Stimulated activated CD8-positive, alpha-beta memory T cell treated with anti-CD3 and anti-CD28 coated beads, Interleukin-12 subunit alpha, Interleukin-12 subunit beta, amount 100 ng/mL, for 24 hours (primary cell): ENCODE measurements at regions not wholly inside any gene's neighbourhood (a gene's known extent, or its start where the extent isn't known, plus 50 kb on each side); places are given as distances from the start of the nearest gene placed in this dataset.

Experiments used
- DNase-seq: peaks from one replicate; pipeline ENCODE4 v3.0.0-alpha.2; 2020; ENCODE audit errors: extremely low read depth

DNA sequence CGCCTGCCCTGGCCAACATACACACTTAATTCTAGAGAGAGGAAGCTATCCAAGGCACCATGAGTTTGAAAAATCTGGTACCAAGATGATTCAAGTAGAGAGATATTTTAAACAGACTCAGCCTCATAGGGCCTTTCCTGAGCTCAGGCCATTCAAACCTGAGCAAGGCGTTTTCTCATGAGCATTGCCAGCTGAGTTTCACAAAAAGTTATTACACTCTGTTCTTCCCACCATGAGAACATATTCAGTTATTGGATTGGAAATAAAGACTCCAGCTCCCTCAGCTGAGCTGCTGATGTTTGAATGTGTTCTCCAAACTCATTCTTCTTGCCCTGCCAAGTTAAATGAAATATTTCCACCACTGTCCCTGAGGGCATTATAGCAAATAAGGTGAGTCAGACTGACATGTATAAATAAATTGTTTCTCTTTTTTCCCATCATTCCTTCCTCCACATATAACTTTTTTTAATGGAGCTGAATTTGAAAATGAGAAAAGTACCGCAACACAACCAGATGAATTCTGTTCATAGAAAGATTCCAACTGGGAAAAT, 429.6 kb downstream of the RAB28 start:
- no peak for DNase-seq

- no peak for DNase-seq
Observed at GRCh38 chr4:13047591-13047990, 436.5 kb downstream of the RAB28 start.

DNA sequence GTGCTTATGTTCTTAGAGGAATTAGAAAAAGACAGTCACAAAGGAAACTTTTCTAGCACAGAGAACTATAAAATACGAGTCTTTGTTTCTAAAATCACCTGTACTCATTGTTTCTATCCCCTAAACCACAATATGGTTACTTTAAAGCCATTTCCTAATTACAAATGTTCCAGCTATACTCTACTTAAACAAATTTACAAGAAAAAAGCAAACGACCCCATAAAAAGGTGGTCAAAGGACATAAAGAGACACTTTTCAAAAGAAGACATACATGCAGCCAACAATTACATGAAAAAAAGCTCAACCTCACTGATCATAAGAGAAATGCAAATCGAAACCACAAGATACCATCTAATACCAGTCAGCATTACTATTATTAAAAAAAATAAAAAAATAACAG, 447.3 kb downstream of the RAB28 start:
- no peak for DNase-seq

DNA sequence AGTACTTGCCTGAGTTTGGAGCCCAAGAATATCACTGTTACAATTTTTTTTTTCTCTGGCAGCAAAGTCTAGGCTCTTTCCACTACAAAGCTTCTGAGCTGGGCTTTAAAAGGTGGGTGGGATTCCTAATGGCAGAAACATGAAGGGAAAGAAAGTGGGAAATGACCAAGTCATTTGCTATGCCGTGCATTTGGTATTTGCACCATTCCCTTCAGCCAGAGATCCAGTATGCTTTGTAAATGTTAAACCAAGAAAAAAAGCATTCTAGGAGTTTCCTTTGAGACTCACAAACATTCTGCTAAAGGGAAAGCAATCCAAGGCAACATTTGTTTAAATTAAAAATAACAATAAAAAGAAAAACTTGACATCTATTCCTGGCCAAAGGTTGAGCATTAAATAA, 451.2 kb downstream of the RAB28 start:
- no peak for DNase-seq

DNA sequence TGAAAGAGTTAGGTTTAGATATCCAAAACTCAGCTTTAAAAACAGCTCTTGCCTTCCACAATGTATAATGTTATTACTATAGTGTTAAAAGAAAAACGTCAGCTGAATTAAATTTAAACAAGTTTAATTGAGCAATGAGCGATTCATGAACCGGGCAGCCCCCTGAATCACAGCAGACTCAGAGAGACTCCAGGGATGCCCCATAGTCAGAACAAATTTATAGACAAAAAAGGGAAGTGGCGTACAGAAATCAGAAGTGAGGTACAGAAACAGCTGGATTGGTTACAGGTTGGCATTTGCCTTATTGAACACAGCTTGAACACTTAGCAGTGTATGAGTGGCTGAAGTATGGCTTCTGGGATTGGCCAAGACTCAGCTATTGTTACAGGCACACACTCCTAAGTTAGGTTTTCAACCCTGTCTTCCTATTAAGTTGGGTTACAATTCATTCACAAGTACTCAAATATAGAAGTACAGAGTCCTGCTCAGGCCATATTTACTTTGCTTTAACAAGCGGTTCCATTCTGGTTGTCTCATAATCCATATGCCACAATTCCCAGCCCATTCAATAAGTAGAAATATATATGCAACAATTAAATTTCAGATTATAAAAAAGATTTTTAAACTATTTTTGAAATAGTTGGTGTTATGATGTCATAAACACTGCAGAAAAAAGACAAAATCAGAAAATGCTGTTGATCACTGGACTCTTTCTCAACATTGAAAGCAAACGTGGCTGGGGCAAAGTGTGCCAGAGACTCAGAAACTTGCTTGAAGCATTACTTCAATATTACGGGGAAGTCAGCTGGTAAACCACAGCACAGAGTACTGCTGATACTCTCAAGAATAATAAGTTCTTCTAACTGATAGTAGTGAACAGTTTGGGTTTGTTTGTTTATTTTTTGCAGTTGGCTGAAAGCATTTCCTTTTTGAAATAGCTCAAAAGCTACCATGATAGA, 459.7 kb downstream of the RAB28 start:
- DNase-seq: no peak

GRCh38 chr4:13007802-13008470, 476.2 kb downstream of the RAB28 start:
- no peak for DNase-seq

DNA sequence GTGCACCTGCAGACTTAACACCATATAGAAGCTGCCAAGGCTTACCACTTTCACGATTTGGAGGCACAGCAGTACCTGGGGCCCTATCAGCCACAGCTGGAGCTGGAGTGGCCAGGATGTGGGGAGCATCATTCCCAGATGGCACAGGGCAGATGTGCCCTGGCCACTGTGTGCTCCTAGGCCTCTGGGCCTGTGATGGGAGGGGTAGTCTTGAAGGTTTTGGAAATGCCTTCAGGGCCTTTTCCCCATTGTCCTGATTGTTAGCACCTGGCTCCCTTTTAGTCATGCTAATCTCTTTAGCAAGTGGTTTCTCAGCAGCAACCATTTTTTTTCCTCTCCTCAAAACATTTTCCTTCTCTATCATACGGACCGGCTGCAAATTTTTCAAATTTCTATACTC, 490.2 kb downstream of the RAB28 start:
- no peak for DNase-seq

DNA sequence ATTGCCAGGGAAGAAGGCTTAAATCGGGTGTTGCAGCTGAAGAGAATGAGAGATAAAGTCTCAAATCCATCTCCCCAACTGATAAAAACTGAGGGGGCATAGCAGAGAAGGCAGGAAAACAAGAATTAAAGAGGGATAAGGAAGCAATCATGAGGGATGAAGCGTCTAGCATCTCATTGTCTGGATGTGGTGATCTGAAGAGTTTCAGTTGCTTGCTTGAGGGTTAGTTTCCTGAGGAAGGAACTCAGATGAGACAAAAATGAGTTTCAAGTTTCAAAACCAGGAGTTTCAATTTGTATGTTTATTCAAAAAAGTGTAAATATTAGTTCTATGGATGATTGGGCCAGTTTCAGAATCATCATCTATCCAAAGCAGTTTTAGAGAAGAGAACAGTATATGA, 496.9 kb downstream of the RAB28 start:
- no peak for DNase-seq

DNA sequence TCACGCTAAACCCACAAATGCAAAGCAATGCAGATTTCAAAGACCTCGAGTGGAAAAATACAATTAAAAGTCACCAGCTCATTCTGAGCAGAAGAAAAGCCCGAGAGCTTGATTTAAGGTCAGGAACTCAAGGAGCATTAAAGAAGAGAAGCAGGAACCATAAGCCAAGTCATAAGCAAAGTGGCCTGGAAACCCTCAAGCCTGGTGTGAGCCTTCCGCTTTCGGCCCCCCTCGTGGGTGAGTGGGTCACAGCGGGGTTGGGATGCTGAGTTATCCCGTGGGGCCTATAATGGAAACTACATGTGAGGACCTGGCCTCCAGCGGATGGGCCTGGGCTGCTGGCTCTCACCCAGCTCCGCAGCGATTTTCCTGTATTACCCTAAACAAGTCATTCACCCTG, 504.3 kb downstream of the RAB28 start:
- DNase-seq: no peak

DNA sequence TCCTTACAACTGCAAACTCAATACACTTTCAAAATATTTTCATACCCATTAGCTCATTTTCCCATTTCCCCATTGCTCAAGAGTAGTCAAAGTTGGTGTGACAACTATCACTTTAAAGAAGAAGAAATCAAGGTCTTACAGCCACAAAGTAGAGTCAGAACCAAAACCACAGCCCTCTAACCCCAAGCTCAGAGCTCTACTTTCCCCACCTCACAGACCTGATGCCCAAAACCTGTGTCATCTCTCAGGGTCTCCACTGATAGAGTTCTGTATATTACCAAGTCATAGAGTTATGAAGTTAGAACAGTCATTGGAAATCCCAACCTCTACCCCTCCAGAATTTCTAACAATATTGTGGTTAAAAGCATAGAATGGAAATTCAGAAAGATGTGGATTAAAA, 505.8 kb downstream of the RAB28 start:
- DNase-seq: no peak

DNA sequence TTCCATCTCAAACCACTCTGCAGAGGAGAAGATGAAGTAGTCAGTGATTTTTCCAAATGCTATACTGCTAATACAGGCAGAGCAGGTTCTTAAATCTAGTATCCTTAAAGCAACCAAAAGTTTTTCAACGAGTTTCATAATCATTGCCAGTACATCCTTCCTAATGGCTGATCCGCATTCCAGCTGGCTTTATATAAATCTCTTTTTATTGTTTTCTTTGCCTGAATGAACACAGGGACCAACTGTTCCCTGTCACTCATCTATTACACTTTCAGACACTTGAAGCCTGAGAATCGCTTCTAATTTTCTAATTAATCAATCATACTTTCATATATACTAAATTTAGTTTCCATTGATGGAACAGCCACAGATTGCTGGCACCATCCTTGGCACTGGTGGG, 508.6 kb downstream of the RAB28 start:
- DNase-seq: no peak

GRCh38 chr4:12973522-12973921, 510.6 kb downstream of the RAB28 start:
- no peak for DNase-seq

DNA sequence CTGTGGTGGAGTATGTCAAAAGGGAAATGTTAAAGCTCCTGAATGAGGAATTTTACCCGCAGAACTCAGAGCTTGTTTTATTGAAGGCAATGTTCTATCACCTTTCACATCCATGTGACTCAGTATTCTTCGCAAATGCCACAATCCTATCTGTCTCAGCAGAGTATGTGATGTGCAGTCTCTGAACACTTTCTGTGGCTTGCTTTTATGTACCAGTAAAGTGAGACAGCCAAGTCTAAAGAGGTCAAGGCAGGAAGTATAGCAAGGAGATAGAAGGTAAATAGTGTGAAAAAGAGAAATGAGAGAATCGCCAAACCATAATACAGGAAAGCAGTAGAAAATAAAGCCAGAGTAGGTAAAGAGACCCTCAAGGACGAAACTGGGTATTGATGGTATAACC, 515.8 kb downstream of the RAB28 start:
- no peak for DNase-seq

DNA sequence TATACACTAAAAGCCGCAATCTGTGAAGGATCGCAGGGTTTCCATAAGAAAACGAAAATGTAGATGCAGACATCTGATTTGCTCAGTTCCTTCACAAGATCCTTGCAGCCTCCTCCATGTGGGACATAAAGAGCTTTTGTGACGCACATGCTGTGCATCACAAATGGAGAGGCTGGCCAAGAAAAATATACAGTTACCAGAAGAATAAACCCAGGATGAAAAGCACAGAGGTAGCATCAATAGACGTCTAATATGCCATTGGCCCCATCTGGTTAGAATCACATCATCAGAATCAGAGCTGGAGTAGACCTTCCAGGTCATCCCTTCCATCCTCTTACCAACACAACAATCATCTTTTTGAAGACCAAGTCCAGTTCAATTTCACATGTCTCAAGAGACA, 517.4 kb downstream of the RAB28 start:
- DNase-seq: no peak

- no peak for DNase-seq
Observed at GRCh38 chr4:12965334-12965733, 518.8 kb downstream of the RAB28 start.

DNA sequence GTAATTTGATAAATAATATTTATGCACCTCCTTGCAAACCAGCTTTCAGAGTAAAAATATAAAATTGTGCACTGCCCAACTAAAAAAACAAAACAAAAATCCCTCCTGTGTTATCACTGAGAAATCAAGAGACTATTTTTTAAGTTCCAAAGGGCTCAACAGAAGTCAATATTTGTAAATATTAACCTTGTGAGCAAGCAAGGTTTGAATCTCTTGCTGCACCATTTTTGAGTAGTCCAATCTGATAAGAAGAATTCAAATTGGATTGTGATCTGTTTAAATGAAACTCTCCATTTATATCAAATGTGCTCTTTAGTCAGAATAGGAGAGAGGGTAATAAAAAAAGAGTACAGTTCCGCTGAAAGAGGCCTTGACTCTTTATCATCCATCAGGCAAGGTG, 520.2 kb downstream of the RAB28 start:
- DNase-seq: no peak

DNA sequence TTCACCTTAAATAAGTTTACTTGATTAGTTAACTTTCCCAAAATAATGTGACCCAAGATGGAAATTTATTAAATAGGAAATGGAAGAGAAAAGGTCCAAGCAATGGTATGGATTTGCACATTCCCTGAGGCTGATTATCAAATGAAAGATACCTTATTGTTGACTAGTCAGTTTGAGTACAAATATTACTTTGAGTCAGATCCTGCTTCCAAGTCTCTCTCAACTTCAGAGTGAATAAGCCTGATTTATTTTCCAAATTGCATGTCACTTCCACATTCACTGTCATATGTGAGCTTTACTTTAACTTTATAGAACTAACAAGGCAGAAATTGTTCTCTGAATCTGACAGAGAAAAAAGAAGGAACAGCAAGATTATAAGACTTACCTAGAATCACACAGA, 520.8 kb downstream of the RAB28 start:
- DNase-seq: no peak

- DNase-seq: no peak
Observed at GRCh38 chr4:12961713-12962112, 522.4 kb downstream of the RAB28 start.

DNA sequence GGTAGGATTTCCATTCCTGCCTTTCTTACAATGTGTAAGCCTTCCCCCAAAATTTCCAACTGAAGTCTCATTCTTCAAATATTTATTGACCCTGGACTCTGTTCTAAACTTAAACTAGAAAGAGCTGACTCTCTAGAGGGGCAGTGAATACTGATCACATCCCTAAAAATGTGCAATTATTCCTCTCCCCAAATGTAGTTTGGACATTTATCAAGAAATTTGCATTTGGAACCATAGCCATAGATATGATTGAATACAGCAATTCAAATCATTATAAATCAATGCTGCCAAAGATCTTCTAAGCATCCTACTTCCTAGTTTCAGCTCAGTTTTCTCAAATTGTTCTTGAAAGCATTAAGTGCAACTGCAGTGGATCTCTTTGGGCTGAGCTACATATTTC, 525.7 kb downstream of the RAB28 start:
- DNase-seq: no peak

DNA sequence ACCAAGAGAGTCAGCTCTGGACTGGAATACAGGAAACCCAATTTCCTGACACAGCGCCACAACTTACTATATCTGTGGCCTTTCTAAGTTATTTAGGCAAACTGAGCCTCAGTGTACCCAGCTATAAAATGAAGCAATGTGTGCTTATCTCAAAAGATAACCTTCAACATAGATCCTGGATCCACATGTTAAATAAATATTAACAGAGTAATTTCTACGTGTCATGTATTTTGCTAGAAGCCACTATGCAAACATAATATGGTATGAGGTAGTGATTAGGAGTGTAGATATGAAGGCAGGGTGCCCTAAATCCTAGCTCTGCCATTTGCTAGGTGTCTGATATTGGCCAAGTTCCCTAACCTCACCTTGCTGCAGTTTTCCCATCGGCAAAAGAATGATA, 527.0 kb downstream of the RAB28 start:
- DNase-seq: no peak

GRCh38 chr4:12956026-12956425, 528.1 kb downstream of the RAB28 start:
- DNase-seq: no peak

GRCh38 chr4:12949719-12950490, 534.2 kb downstream of the RAB28 start:
- no peak for DNase-seq
